CD14-positive monocyte (primary cell): ENCODE measurements at regions not wholly inside any gene's neighbourhood (a gene's known extent, or its start where the extent isn't known, plus 50 kb on each side); places are given as distances from the start of the nearest gene placed in this dataset.

Experiments used
- DNase-seq, 3 donors: peaks; one replicate each; pipeline ENCODE4 v3.0.0-alpha.2; 2011 to 2022
- H2AFZ ChIP-seq: 2 replicates; pipeline ENCODE4 v1.6.0; 2012; ENCODE audit warnings: mild to moderate bottlenecking, low read depth, low read length, inconsistent platforms; ENCODE audit not compliant: insufficient read depth, poor library complexity, severe bottlenecking
- H3K27ac ChIP-seq, 2 donors: 1 replicate in 1 of 2; 2 replicates in 1 of 2; pipeline ENCODE4 v1.5.1; 2012 to 2013; ENCODE audit warnings: low read length in 2 of 2, control low read depth in 1 of 2, inconsistent platforms in 1 of 2, low read depth in 1 of 2, mild to moderate bottlenecking in 1 of 2
- H3K27me3 ChIP-seq, 2 donors: one replicate each; pipeline versions ENCODE4 v1.6.0 to v1.6.1; 2011 to 2013; ENCODE audit warnings: low read length in 2 of 2; ENCODE audit not compliant: control insufficient read depth in 2 of 2, insufficient read depth in 2 of 2
- H3K36me3 ChIP-seq, 2 donors: replicated peaks in 1 of 2; 1 replicate in 1 of 2; 2 replicates in 1 of 2; pipeline versions ENCODE4 v1.5.1 to v1.6.1; 2012 to 2013; ENCODE audit warnings: low read length in 2 of 2, control low read depth in 1 of 2, inconsistent platforms in 1 of 2, mild to moderate bottlenecking in 1 of 2; ENCODE audit not compliant: insufficient read depth in 2 of 2, control insufficient read depth in 1 of 2
- H3K4me1 ChIP-seq, 2 donors: 1 replicate in 1 of 2; 2 replicates in 1 of 2; pipeline versions ENCODE4 v1.5.1 to v1.6.1; 2012 to 2013; ENCODE audit warnings: low read length in 2 of 2, control low read depth in 1 of 2, inconsistent platforms in 1 of 2, mild to moderate bottlenecking in 1 of 2, moderate library complexity in 1 of 2; ENCODE audit not compliant: insufficient read depth in 2 of 2, control insufficient read depth in 1 of 2
- H3K4me2 ChIP-seq: replicated peaks from 2 replicates; pipeline ENCODE3; 2012; ENCODE audit warnings: low read length, moderate library complexity, mild to moderate bottlenecking; ENCODE audit not compliant: poor library complexity, severe bottlenecking; ENCODE audit errors: extremely low read depth
- H3K4me3 ChIP-seq, 3 experiments: fragments of 200-600 bp in 1 of 3; sonication (generic) in 1 of 3; replicated peaks in 1 of 3; 1 replicate in 2 of 3; 2 replicates in 1 of 3; pipeline ENCODE4 v1.5.1; 2011 to 2013; ENCODE audit warnings: low read length in 3 of 3, mild to moderate bottlenecking in 3 of 3, control low read depth in 2 of 3, low read depth in 2 of 3, inconsistent platforms in 1 of 3, moderate library complexity in 1 of 3
- H3K79me2 ChIP-seq: 2 replicates; pipeline ENCODE4 v1.6.0; 2012; ENCODE audit warnings: mild to moderate bottlenecking, control low read depth, inconsistent platforms, low read length, moderate library complexity; ENCODE audit not compliant: insufficient read depth
- H3K9ac ChIP-seq: 2 replicates; pipeline ENCODE4 v1.6.0; 2017; ENCODE audit warnings: low read length, mild to moderate bottlenecking; ENCODE audit not compliant: insufficient read depth, poor library complexity, severe bottlenecking
- H3K9me3 ChIP-seq, 2 donors: replicated peaks in 1 of 2; 1 replicate in 1 of 2; 2 replicates in 1 of 2; pipeline versions ENCODE4 v1.5.1 to v1.6.1; 2012 to 2013; ENCODE audit warnings: low read length in 2 of 2, control low read depth in 1 of 2; ENCODE audit not compliant: control insufficient read depth in 1 of 2, insufficient read depth in 1 of 2
- H4K20me1 ChIP-seq: 2 replicates; pipeline ENCODE4 v1.6.0; 2012; ENCODE audit warnings: mild to moderate bottlenecking, low read length, control low read depth, moderate library complexity; ENCODE audit not compliant: insufficient read depth
- H3K27ac Mint-ChIP-seq, 7 donors: one replicate each; pipeline ENCODE4 v1.8.0; 2020; ENCODE audit warnings: mild to moderate bottlenecking in 7 of 7, mixed read lengths in 7 of 7, moderate library complexity in 6 of 7, inconsistent platforms in 2 of 7
- H3K27me3 Mint-ChIP-seq, 3 donors: one replicate each; pipeline ENCODE4 v1.8.0; 2021 to 2022; ENCODE audit warnings: low read depth in 3 of 3, mild to moderate bottlenecking in 3 of 3, mixed read lengths in 3 of 3, moderate library complexity in 3 of 3, inconsistent platforms in 1 of 3
- H3K36me3 Mint-ChIP-seq, 2 donors: one replicate each; pipeline ENCODE4 v1.8.0; 2020; ENCODE audit warnings: mixed read lengths in 2 of 2, inconsistent platforms in 1 of 2, mild to moderate bottlenecking in 1 of 2
- H3K4me1 Mint-ChIP-seq: one replicate; pipeline ENCODE4 v1.8.0; 2020; ENCODE audit warnings: mild to moderate bottlenecking, mixed read lengths
- H3K4me3 Mint-ChIP-seq, 2 donors: one replicate each; pipeline ENCODE4 v1.8.0; 2020; ENCODE audit warnings: mild to moderate bottlenecking in 2 of 2, mixed read lengths in 2 of 2, moderate library complexity in 1 of 2
- H3K9me3 Mint-ChIP-seq, 7 donors: one replicate each; pipeline ENCODE4 v1.8.0; 2020 to 2022; ENCODE audit warnings: mixed read lengths in 7 of 7, mild to moderate bottlenecking in 6 of 7, moderate library complexity in 6 of 7, inconsistent platforms in 2 of 7
- WGBS: methylation state at CpG from one replicate; pipeline ENCODE4 v1.1.5; 2013; ENCODE audit warnings: missing lambda C conversion rate; ENCODE audit not compliant: insufficient coverage; 5-methylcytosine and 5-hydroxymethylcytosine counted together
- intact Hi-C, 2 donors: fragments of 100-400 bp; cut with micrococcal nuclease; formaldehyde crosslinking; loops; one replicate each; pipeline versions ENCODE4 v1.15.0 to v1.15.1; 2023
- TF ChIP-seq, protein P1 (sequence below): fragments of 200-600 bp; IDR thresholded peaks from one replicate; pipeline ENCODE4 v1.8.0; 2022; ENCODE audit warnings: antibody characterized with exemption, mild to moderate bottlenecking

DNA sequence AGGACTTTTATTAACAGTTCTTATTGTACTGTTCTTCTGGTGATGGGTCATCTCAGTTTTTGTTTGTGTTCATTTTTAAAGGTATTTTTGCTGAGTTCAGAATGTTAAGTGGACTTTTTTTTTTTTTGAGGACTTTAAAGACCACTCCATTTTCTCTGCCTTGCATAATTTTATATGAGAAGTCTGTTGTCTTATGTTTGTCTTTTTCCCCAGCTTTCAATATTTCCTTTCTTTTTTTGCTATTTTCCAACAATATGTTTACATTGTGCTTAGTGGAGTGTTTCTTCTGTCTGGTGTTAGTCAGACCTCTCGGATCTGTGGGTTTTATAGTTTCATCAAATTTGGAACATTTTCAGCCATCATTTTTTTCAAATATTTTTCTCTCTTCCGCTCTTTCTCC lies 290.0 kb upstream of the TNRC6C start:
- Histone ChIP-seq H4K20me1 (no peaks in the 10 kb centered on the region), H3K4me1 (peaks cover 4 to 5% of the 10 kb centered on the region in 2 donors), H3K4me2 (no peak overlapping the region), H3K9me3 (peaks cover 9 to 10% of the 10 kb centered on the region in 2 donors), H3K36me3 (no peaks in the 10 kb centered on the region), H3K27ac (no peak overlapping the region), H2AFZ (no peak overlapping the region), H3K9ac (no peak overlapping the region), H3K79me2 (no peaks in the 10 kb centered on the region), H3K4me3 (no peak overlapping the region), H3K27me3 (peaks cover 2 to 3% of the 10 kb centered on the region in 2 donors)
- no peaks in the 10 kb centered on the region for H3K36me3 Mint-ChIP-seq
- peaks cover 8 to 26% (median 18%) of the 10 kb centered on the region in 7 donors for H3K9me3 Mint-ChIP-seq
- no peak for DNase-seq
- H3K4me3 Mint-ChIP-seq, result no peak overlapping the region
- peaks cover 2 to 11% (median 4%) of the 10 kb centered on the region in 3 donors for H3K27me3 Mint-ChIP-seq
- TF ChIP-seq, protein P1, sequence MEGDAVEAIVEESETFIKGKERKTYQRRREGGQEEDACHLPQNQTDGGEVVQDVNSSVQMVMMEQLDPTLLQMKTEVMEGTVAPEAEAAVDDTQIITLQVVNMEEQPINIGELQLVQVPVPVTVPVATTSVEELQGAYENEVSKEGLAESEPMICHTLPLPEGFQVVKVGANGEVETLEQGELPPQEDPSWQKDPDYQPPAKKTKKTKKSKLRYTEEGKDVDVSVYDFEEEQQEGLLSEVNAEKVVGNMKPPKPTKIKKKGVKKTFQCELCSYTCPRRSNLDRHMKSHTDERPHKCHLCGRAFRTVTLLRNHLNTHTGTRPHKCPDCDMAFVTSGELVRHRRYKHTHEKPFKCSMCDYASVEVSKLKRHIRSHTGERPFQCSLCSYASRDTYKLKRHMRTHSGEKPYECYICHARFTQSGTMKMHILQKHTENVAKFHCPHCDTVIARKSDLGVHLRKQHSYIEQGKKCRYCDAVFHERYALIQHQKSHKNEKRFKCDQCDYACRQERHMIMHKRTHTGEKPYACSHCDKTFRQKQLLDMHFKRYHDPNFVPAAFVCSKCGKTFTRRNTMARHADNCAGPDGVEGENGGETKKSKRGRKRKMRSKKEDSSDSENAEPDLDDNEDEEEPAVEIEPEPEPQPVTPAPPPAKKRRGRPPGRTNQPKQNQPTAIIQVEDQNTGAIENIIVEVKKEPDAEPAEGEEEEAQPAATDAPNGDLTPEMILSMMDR, result no peak
- intact Hi-C loops, result no loop called here
- WGBS, result no CpG with 5 or more reads among the region's 2 CpGs
- H3K27ac Mint-ChIP-seq, result no peak overlapping the region
- H3K4me1 Mint-ChIP-seq, result peaks cover 13% of the 10 kb centered on the region

DNA sequence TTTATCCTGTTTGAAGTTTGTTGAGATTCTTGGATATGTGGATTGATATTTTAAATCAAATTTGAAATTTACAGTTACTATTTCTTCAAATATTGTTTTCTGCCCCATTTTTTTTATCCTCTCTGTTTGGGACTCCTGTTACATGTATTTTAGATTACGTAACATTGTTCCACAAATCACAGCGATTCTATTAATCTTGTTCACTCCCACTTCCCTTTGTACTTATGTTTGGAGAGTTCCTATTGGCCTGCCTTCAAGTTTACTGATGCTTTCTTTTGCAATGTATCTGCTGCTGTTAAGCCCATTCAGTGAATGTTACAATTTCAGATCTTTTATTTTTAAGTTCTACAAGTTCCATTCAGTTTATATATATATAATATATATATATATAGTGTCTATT lies 288.3 kb upstream of the TNRC6C start:
- Mint-ChIP-seq H3K9me3 (peaks cover 5 to 25% (median 17%) of the 10 kb centered on the region in 7 donors), H3K27me3 (peaks cover 4 to 10% (median 4%) of the 10 kb centered on the region in 3 donors), H3K27ac (no peak overlapping the region), H3K4me1 (peaks cover 13% of the 10 kb centered on the region), H3K4me3 (no peak overlapping the region), H3K36me3 (no peaks in the 10 kb centered on the region)
- Histone ChIP-seq H3K4me2 (no peak overlapping the region), H2AFZ (no peak overlapping the region), H3K4me3 (no peak overlapping the region), H3K27ac (no peak overlapping the region), H4K20me1 (no peaks in the 10 kb centered on the region), H3K27me3 (peaks cover 2 to 3% of the 10 kb centered on the region in 2 donors), H3K79me2 (no peaks in the 10 kb centered on the region), H3K4me1 (peaks cover 4 to 5% of the 10 kb centered on the region in 2 donors), H3K36me3 (no peaks in the 10 kb centered on the region), H3K9ac (no peak overlapping the region), H3K9me3 (peaks cover 9 to 10% of the 10 kb centered on the region in 2 donors)
- no CpG with 5 or more reads among the region's 2 CpGs for WGBS
- intact Hi-C loops, result no loop called here
- peak; percentile 23 to 48 (median 27) for DNase-seq
- TF ChIP-seq, protein P1, result no peak
